H1 (cell line): ENCODE measurements at regions not wholly inside any gene's neighbourhood (a gene's known extent, or its start where the extent isn't known, plus 50 kb on each side); places are given as distances from the start of the nearest gene placed in this dataset.

Experiments used
- CTCF ChIA-PET: fragments of 300-600 bp; sonication (Branson Sonifier 250); formaldehyde crosslinking; loops from one replicate; lab custom pipeline; 2021; ENCODE audit not compliant: partially characterized antibody; lab: Charles Lee
- POLR2A ChIA-PET: fragments of 300-600 bp; sonication (Branson Sonifier 250); formaldehyde crosslinking; loops from one replicate; lab custom pipeline; 2021; ENCODE audit warnings: inconsistent platforms; ENCODE audit not compliant: partially characterized antibody; lab: Charles Lee
- DNase-seq, 2 experiments: peaks; one replicate each; pipeline versions ENCODE4 v3.0.0 to v3.0.0-alpha.2; 2010 to 2022; ENCODE audit warnings: low spot score in 2 of 2, low read depth in 1 of 2, mixed read lengths in 1 of 2
- FAIRE-seq: peaks from 2 replicates; lab custom pipeline; 2011; peaks lifted over from hg19 to GRCh38; lab: Jason Lieb, UNC
- H2AFZ ChIP-seq: 2 replicates; pipeline ENCODE4 v1.8.1; 2012; ENCODE audit warnings: low read length, inconsistent platforms
- H2AK5ac ChIP-seq: 2 replicates; pipeline ENCODE4 v1.6.1; 2013; ENCODE audit warnings: low read depth, low read length
- H2BK120ac ChIP-seq: replicated peaks from 2 replicates; pipeline ENCODE3; 2013; ENCODE audit warnings: low read depth, low read length, inconsistent platforms
- H2BK12ac ChIP-seq: 2 replicates; pipeline ENCODE4 v1.6.1; 2013; ENCODE audit warnings: low read depth, low read length
- H2BK15ac ChIP-seq: 2 replicates; pipeline ENCODE4 v1.6.1; 2013; ENCODE audit warnings: low read length
- H2BK20ac ChIP-seq: 2 replicates; pipeline ENCODE4 v1.6.1; 2013; ENCODE audit warnings: low read length
- H2BK5ac ChIP-seq: 2 replicates; pipeline ENCODE4 v1.6.1; 2013; ENCODE audit warnings: low read depth, low read length
- H3K14ac ChIP-seq: 2 replicates; pipeline ENCODE4 v1.6.1; 2013; ENCODE audit warnings: inconsistent platforms; ENCODE audit not compliant: insufficient read length
- H3K18ac ChIP-seq: 2 replicates; pipeline ENCODE4 v1.6.1; 2013; ENCODE audit warnings: low read length; ENCODE audit errors: extremely low read depth
- H3K23ac ChIP-seq: 2 replicates; pipeline ENCODE4 v1.6.1; 2013; ENCODE audit warnings: inconsistent platforms; ENCODE audit not compliant: insufficient read length
- H3K23me2 ChIP-seq: 2 replicates; pipeline ENCODE4 v1.6.1; 2013; ENCODE audit warnings: low read depth, low read length
- H3K27ac ChIP-seq: 2 replicates; pipeline ENCODE4 v1.6.1; 2011; ENCODE audit warnings: low read depth, low read length, inconsistent platforms
- H3K27me3 ChIP-seq, 4 experiments: replicated peaks in 1 of 4; 1 replicate in 1 of 4; 2 replicates in 3 of 4; pipeline versions ENCODE4 v1.6.1 to v1.8.1; 2011 to 2013; ENCODE audit warnings: low read length in 3 of 4, mild to moderate bottlenecking in 3 of 4, inconsistent platforms in 2 of 4, mixed read lengths in 2 of 4, moderate library complexity in 1 of 4; ENCODE audit not compliant: control insufficient read depth in 3 of 4, insufficient read depth in 3 of 4; ENCODE audit errors: extremely low read depth in 1 of 4
- H3K36me3 ChIP-seq, 4 experiments: 2 replicates each; pipeline versions ENCODE4 v1.6.1 to v1.8.1; 2011 to 2013; ENCODE audit warnings: mild to moderate bottlenecking in 4 of 4, low read length in 3 of 4, moderate library complexity in 2 of 4, control low read depth in 1 of 4, inconsistent platforms in 1 of 4; ENCODE audit not compliant: insufficient read depth in 4 of 4, control insufficient read depth in 2 of 4
- H3K4ac ChIP-seq: replicated peaks from 2 replicates; pipeline ENCODE3; 2013; ENCODE audit warnings: low read length, low read depth, mixed read lengths, inconsistent platforms; ENCODE audit not compliant: insufficient read length
- H3K4me1 ChIP-seq, 4 experiments: replicated peaks in 1 of 4; 1 replicate in 1 of 4; 2 replicates in 3 of 4; pipeline versions ENCODE4 v1.6.1 to v1.8.1; 2011 to 2013; ENCODE audit warnings: low read length in 3 of 4, inconsistent platforms in 2 of 4, mixed read lengths in 1 of 4; ENCODE audit not compliant: insufficient read depth in 4 of 4, control insufficient read depth in 3 of 4
- H3K4me2 ChIP-seq, 2 experiments: 2 replicates each; pipeline versions ENCODE4 v1.6.1 to v1.8.1; 2011 to 2013; ENCODE audit warnings: low read depth in 2 of 2, low read length in 2 of 2, control low read depth in 1 of 2, inconsistent platforms in 1 of 2, mild to moderate bottlenecking in 1 of 2; ENCODE audit not compliant: insufficient read depth in 1 of 2
- H3K4me3 ChIP-seq, 4 experiments: fragments of 200-600, 300-600 bp in 1 of 4; sonication (generic), shearing (Covaris generic), sonication (Bioruptor Twin) in 1 of 4; 2 replicates each; pipeline versions ENCODE4 v1.5.1 to v1.8.1; 2011 to 2016; ENCODE audit warnings: low read length in 4 of 4, low read depth in 3 of 4, control low read depth in 2 of 4, inconsistent platforms in 2 of 4, mild to moderate bottlenecking in 2 of 4, mixed read lengths in 1 of 4, moderate library complexity in 1 of 4; ENCODE audit not compliant: insufficient read depth in 2 of 4; ENCODE audit errors: extremely low read depth in 1 of 4
- H3K56ac ChIP-seq: replicated peaks from 2 replicates; pipeline ENCODE3; 2013; ENCODE audit warnings: low read depth, mild to moderate bottlenecking, mixed read lengths, low read length, inconsistent platforms; ENCODE audit not compliant: insufficient read length
- H3K79me1 ChIP-seq: 2 replicates; pipeline ENCODE4 v1.6.1; 2013; ENCODE audit warnings: low read depth, low read length, control low read depth
- H3K79me2 ChIP-seq, 2 experiments: 2 replicates each; pipeline versions ENCODE4 v1.6.1 to v1.8.1; 2012 to 2013; ENCODE audit warnings: low read length in 2 of 2, mild to moderate bottlenecking in 2 of 2, inconsistent platforms in 1 of 2; ENCODE audit not compliant: insufficient read depth in 2 of 2, control insufficient read depth in 1 of 2
- H3K9ac ChIP-seq, 4 experiments: replicated peaks in 1 of 4; 1 replicate in 1 of 4; 2 replicates in 3 of 4; pipeline versions ENCODE4 v1.6.1 to v1.8.1; 2011 to 2013; ENCODE audit warnings: low read depth in 3 of 4, low read length in 3 of 4, control low read depth in 2 of 4, mild to moderate bottlenecking in 2 of 4, moderate library complexity in 2 of 4, inconsistent platforms in 1 of 4; ENCODE audit errors: extremely low read depth in 1 of 4
- H3K9me3 ChIP-seq, 2 experiments: 2 replicates each; pipeline versions ENCODE4 v1.6.1 to v1.8.1; 2012 to 2013; ENCODE audit warnings: mild to moderate bottlenecking in 2 of 2, moderate library complexity in 2 of 2, control low read depth in 1 of 2, inconsistent platforms in 1 of 2, low read depth in 1 of 2, low read length in 1 of 2, mixed read lengths in 1 of 2; ENCODE audit not compliant: insufficient read depth in 2 of 2
- H4K20me1 ChIP-seq, 2 experiments: replicated peaks in 1 of 2; 2 replicates each; pipeline versions ENCODE3 to v1.8.1; 2011 to 2013; ENCODE audit warnings: inconsistent platforms in 2 of 2, low read length in 2 of 2, mild to moderate bottlenecking in 1 of 2; ENCODE audit not compliant: insufficient read depth in 2 of 2, control insufficient read depth in 1 of 2
- H4K5ac ChIP-seq: 2 replicates; pipeline ENCODE4 v1.6.1; 2013; ENCODE audit warnings: low read length, low read depth, mixed read lengths, inconsistent platforms; ENCODE audit not compliant: insufficient read length
- H4K8ac ChIP-seq: 2 replicates; pipeline ENCODE4 v1.8.0; 2013; ENCODE audit warnings: mild to moderate bottlenecking, moderate library complexity, low read length, inconsistent platforms; ENCODE audit not compliant: insufficient read depth; ENCODE audit errors: extremely low read depth
- H4K91ac ChIP-seq: replicated peaks from 2 replicates; pipeline ENCODE3; 2013; ENCODE audit warnings: low read length, mixed read lengths, inconsistent platforms; ENCODE audit not compliant: insufficient read length
- ATF3 ChIP-seq: IDR thresholded peaks from 2 replicates; pipeline ENCODE4 v1.6.1; 2011; ENCODE audit warnings: low read depth, mild to moderate bottlenecking, low read length; ENCODE audit not compliant: insufficient read depth
- JUND ChIP-seq: IDR thresholded peaks from 2 replicates; pipeline ENCODE4 v1.6.1; 2011; ENCODE audit warnings: mild to moderate bottlenecking, improper control_type of control experiment, low read length
- SP2 ChIP-seq: IDR thresholded peaks from 2 replicates; pipeline ENCODE4 v1.6.1; 2012; ENCODE audit warnings: mild to moderate bottlenecking, low read length, inconsistent platforms
- whole genome bisulfite sequencing, 2 experiments: shearing (Covaris generic) in 1 of 2; methylation state at CpG; one replicate each; pipeline versions ENCODE4 v1.1.6 to v1.1.7; 2013 to 2015; ENCODE audit warnings: low lambda C conversion rate in 2 of 2, mixed read lengths in 2 of 2, inconsistent platforms in 1 of 2, low coverage in 1 of 2, missing lambda C conversion rate in 1 of 2; ENCODE audit not compliant: insufficient replicate concordance in 2 of 2, insufficient coverage in 1 of 2, insufficient read length in 1 of 2; ENCODE audit errors: extremely low coverage in 1 of 2, missing lambda C conversion rate in 1 of 2; 5-methylcytosine and 5-hydroxymethylcytosine counted together

- CTCF ChIA-PET, result interaction anchor here (0.6 to 0.9 kb wide), 2 partner anchors 14 to 35 kb away, joined by 3 read pairs; no protein-coding TSS in a partner anchor
These were observed 139.7 kb upstream of the TMEM170B start for GRCh38 chr6:11397622-11398450.

More at GRCh38 chr6:11397622-11398450, 139.7 kb upstream of the TMEM170B start:
- no peaks in the 10 kb centered on the region for H3K79me2 ChIP-seq
- H2BK12ac ChIP-seq, result no peak overlapping the region
- H3K9me3 ChIP-seq, result peaks cover 0 to 5% of the 10 kb centered on the region in 2 experiments; a peak in 1 of 4 replicates
- H4K5ac ChIP-seq, result no peak overlapping the region
- 90% methylated on average over 5 of the region's 5 CpGs; no CpG with 5 or more reads in 1 of the 2 experiments for WGBS, 2 experiments
- no peak overlapping the region for H3K4me3 ChIP-seq
- peaks cover 1% of the 10 kb centered on the region; the same call in 1 of the 2 replicates for H3K23me2 ChIP-seq
- no peak overlapping the region for H2BK15ac ChIP-seq
- H3K4me1 ChIP-seq, result no peaks in the 10 kb centered on the region
- H2AFZ ChIP-seq, result no peak overlapping the region
- H3K14ac ChIP-seq, result no peak overlapping the region
- no peak overlapping the region for H4K91ac ChIP-seq
- no peaks in the 10 kb centered on the region for H3K36me3 ChIP-seq
- DNase-seq, result no peak
- H3K9ac ChIP-seq, result no peak overlapping the region
- TF ChIP-seq SP2, result no peak
- TF ChIP-seq ATF3, result no peak
- no peak for TF ChIP-seq JUND
- no peaks in the 10 kb centered on the region for H3K27me3 ChIP-seq
- H3K23ac ChIP-seq, result no peak overlapping the region
- H3K18ac ChIP-seq, result no peak overlapping the region
- FAIRE-seq, result no peak
- no peak overlapping the region for H2AK5ac ChIP-seq
- no peak overlapping the region for H3K56ac ChIP-seq
- H4K20me1 ChIP-seq, result no peaks in the 10 kb centered on the region
- H4K8ac ChIP-seq, result no peak overlapping the region
- POLR2A ChIA-PET, result no interaction called here
- no peak overlapping the region for H2BK120ac ChIP-seq
- no peak overlapping the region for H3K27ac ChIP-seq
- H2BK20ac ChIP-seq, result no peak overlapping the region
- no peaks in the 10 kb centered on the region for H3K79me1 ChIP-seq
- no peak overlapping the region for H3K4me2 ChIP-seq
- no peak overlapping the region for H3K4ac ChIP-seq
- no peak overlapping the region for H2BK5ac ChIP-seq
